ENCODE measurements at regions not wholly inside any gene's neighbourhood (a gene's known extent, or its start where the extent isn't known, plus 50 kb on each side); places are given as distances from the start of the nearest gene placed in this dataset.

DNA sequence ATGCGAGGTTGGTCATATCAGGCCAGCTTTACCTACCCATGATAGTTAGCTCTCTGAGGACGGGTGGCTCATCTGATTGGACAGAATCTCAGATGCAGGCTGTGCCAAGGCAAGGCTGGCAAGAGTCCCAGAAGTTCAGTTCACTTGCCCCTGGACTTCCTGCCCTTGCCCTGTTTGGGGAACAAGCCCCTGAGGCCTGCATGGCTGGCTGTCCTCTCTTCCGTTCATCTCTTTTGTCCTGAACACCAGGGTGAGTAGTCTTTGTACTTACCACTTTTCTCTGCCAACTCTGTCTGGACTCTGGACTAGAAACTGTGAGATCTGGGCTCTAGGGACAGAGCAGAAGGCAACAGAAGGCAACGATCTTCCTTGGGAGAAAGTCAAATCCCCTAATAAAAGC, 769.9 kb downstream of the QKI start:
- no peak overlapping the region for H3K9ac ChIP-seq (ENCODE audit: insufficient read depth in 1 of 2, low read depth in 2 of 2, low read length in 2 of 2)
- TF ChIP-seq MCM3 (IDR thresholded peaks at IDR 0.05) = no peak
- TF ChIP-seq CLOCK (CRISPR knock-in tag; IDR thresholded peaks at IDR 0.05; ENCODE audit: borderline replicate concordance) = no peak
- no peak for TF ChIP-seq C11orf30 (IDR thresholded peaks at IDR 0.05; ENCODE audit: low read depth)
- TF ChIP-seq DMBX1 (CRISPR knock-in tag; IDR thresholded peaks at IDR 0.05; ENCODE audit: borderline replicate concordance) = no peak
- TF ChIP-seq FUS (optimal IDR thresholded peaks at IDR 0.05; ENCODE audit: low read depth, low read length) = no peak
- TF ChIP-seq, protein P1, sequence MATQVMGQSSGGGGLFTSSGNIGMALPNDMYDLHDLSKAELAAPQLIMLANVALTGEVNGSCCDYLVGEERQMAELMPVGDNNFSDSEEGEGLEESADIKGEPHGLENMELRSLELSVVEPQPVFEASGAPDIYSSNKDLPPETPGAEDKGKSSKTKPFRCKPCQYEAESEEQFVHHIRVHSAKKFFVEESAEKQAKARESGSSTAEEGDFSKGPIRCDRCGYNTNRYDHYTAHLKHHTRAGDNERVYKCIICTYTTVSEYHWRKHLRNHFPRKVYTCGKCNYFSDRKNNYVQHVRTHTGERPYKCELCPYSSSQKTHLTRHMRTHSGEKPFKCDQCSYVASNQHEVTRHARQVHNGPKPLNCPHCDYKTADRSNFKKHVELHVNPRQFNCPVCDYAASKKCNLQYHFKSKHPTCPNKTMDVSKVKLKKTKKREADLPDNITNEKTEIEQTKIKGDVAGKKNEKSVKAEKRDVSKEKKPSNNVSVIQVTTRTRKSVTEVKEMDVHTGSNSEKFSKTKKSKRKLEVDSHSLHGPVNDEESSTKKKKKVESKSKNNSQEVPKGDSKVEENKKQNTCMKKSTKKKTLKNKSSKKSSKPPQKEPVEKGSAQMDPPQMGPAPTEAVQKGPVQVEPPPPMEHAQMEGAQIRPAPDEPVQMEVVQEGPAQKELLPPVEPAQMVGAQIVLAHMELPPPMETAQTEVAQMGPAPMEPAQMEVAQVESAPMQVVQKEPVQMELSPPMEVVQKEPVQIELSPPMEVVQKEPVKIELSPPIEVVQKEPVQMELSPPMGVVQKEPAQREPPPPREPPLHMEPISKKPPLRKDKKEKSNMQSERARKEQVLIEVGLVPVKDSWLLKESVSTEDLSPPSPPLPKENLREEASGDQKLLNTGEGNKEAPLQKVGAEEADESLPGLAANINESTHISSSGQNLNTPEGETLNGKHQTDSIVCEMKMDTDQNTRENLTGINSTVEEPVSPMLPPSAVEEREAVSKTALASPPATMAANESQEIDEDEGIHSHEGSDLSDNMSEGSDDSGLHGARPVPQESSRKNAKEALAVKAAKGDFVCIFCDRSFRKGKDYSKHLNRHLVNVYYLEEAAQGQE (IDR thresholded peaks at IDR 0.05; ENCODE audit: borderline replicate concordance) = no peak
- TF ChIP-seq, protein P1 (CRISPR knock-in tag; IDR thresholded peaks at IDR 0.05; ENCODE audit: low read depth) = no peak
- TF ChIP-seq POLR3A (IDR thresholded peaks at IDR 0.05; ENCODE audit: borderline replicate concordance, extremely low read depth, insufficient read depth, insufficient read length) = no peak
- ATAC-seq (no peak), FAIRE-seq (no peak), DNase-seq (ENCODE audit: extremely low read depth in 1 of 4, low spot score in 3 of 4) (no peak)
- H3K4me3 ChIP-seq = no peak overlapping the region
- no peaks in the 10 kb centered on the region for H3K4me1 ChIP-seq (replicated peaks in 1 of 2; ENCODE audit: control insufficient read depth in 2 of 2, insufficient read depth in 2 of 2, low read length in 2 of 2)
- intact Hi-C loops (cut with micrococcal nuclease) (no loop called here), in situ Hi-C loops (cut with MboI) (no loop called here)
- H3K27me3 ChIP-seq (ENCODE audit: control insufficient read depth in 2 of 2, insufficient read depth in 2 of 2, low read length in 2 of 2) = no peaks in the 10 kb centered on the region
- no peak overlapping the region for H3K4me2 ChIP-seq (ENCODE audit: insufficient read depth, low read length)
- no peak overlapping the region for H2AFZ ChIP-seq (ENCODE audit: low read depth, low read length)
- H3K9me1 ChIP-seq (ENCODE audit: control insufficient read depth, insufficient read depth, low read length) = no peaks in the 10 kb centered on the region
- no peaks in the 10 kb centered on the region for H3K79me2 ChIP-seq (ENCODE audit: control insufficient read depth, insufficient read depth, low read length)
- H3K9me3 ChIP-seq (replicated peaks; ENCODE audit: control insufficient read depth, insufficient read depth, low read depth, low read length) = no peaks in the 10 kb centered on the region
- CTCF ChIA-PET (ENCODE audit: low intra/inter-chr PET ratio) = no interaction called here
- H3K27ac ChIP-seq (ENCODE audit: extremely low read depth, low read depth, low read length) = no peak overlapping the region
- POLR2A ChIA-PET = interaction anchor here (2.6 kb wide), 1 partner anchor 10 kb away, joined by 8 read pairs; no protein-coding TSS in a partner anchor
- no TSS peak for BruUV-seq (replicated peaks)
- no peaks in the 10 kb centered on the region for H3K36me3 ChIP-seq (ENCODE audit: control insufficient read depth, insufficient read depth, low read length)
- H4K20me1 ChIP-seq (replicated peaks; ENCODE audit: control insufficient read depth, insufficient read depth, low read length) = no peaks in the 10 kb centered on the region
- WGBS (ENCODE audit: insufficient coverage, low coverage, missing lambda C conversion rate) = 1% methylated on average over 4 of the region's 4 CpGs

All from K562 (cell line).